ENCODE measurements at regions not wholly inside any gene's neighbourhood (a gene's known extent, or its start where the extent isn't known, plus 50 kb on each side); places are given as distances from the start of the nearest gene placed in this dataset.
"Not testable (repeated sequence)": the region's sequence is repeated elsewhere in the genome, so short reads cannot be mapped to it uniquely, and the experiment has no call there.

DNA sequence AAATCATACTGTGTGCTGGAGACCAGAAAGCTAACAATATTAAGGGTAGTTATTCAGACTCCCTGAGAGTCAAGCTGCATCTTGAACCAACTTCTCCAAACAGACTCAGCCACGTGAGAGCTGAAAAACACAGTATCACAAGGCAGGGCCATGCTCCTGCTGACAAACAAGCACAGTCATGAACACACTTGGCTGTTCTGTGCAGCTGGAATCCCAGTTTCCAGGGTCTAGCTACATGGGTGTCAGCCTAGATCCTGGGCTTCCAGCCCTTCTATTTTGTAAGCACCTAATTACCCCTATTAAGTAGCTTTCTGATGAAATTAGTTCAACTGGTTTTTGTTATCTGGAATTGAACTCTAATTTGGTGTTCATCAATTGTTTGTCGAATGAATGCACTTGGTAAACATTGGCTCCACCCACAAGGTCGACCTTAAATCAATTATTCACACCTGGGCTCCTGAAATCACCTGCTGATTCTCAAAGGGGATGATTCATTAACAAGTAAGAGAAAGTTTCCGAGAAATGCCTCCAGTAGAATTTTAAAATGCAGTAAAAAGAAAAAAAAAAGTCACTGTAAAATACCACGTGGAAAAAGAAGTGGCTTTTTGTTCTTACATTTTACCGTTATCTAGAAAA lies 179.3 kb downstream of the ZC3H11B start:
- no peak for DNase-seq (ENCODE audit: low read depth)

DNA sequence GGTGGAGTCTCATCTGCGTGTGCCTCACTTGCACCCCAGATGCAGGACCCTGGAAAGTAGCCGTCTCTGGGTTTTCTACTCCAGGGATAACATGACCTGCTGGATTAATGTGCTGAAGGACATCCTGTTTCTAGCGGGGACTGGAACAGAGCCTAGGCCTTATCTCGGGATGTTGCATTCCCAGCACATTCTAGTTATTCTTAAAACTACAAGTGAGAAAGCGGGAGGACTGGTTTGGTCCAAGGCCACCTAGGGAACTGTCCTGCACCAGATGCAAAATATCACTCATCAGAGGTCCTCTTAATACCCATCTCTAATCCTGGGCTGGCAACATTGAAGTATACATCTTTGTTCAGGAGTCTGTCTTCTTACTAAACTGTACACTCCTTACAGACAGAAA lies 179.9 kb downstream of the ZC3H11B start:
- DNase-seq (ENCODE audit: low read depth), result no peak

DNA sequence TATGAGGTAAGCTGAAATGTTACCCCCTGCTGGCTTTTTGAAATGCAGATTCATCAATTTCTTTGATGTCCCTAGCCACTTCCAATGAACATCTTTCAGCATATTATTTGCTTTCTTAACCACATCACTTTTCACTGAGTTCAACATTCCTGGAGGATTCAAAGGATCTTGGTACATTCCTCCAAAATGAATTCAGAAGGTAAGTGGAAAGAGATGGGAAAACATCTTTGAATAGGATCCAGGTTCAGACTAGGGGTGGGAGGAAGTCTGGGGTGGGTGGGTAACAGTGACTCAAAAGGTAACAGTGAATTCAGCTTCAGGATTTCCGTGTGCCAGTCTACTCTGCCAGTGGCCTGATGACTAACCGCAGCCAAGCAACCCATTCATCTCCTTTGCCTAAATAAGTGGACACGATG lies 180.7 kb downstream of the ZC3H11B start:
- no peak for DNase-seq (ENCODE audit: low read depth)

DNA sequence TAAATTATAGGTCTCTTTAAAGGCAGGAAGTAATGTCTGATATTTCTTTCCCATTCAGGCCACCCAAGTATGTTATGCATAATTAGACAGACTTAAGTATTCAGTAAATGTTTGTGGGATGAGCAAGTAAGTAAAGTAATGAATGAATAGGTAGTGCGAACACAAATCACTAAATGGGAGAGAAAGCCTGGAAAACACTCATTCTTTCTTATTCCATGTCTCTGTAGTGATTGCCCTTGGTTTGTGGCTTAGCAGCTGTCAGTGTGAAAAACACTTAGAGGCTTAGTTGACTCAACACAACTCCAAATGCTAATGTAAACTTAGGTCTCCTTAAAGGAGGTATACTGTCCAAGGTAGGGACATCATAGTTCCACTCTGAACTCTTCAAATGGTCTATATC lies 182.5 kb downstream of the ZC3H11B start:
- DNase-seq (ENCODE audit: low read depth), result no peak

DNA sequence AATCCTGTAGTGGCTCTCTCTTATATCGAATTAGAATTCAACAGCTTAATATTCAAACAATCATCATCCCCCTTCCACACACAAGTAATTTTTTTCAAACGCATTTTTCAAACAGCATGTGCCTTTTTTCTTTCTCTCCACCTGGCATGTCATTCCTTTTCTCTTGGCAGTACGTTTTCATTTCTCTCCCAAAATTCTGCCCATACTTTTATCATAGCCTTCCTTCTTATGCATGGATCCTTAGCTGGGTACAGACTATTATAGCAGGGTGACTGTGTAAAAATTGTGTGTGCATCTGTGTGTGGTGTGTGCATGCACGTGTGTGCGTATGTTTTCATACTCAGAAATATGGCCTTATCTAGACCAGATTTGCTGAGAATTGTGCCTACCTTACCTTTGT lies 184.3 kb downstream of the ZC3H11B start:
- no peak for DNase-seq (ENCODE audit: low read depth)

DNA sequence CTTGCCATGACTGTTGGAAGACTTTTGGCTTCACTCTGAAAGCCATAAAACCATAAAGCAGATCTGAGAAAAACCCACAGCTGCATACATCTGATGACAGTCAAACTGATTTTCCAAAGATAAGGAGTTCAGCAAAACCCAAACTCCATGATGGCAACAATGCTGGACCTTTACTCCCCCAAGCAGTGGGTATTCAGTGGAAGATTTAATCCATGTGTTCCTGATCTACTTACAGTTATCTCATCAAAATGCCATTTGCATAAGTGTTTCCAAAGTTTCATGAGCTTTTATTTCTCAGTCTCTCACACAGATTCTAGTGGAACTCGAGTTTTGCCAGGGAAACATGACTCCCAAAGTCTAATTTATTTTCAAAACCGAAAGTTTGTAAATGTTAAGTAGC lies 184.9 kb downstream of the ZC3H11B start:
- DNase-seq (ENCODE audit: low read depth), result no peak

DNA sequence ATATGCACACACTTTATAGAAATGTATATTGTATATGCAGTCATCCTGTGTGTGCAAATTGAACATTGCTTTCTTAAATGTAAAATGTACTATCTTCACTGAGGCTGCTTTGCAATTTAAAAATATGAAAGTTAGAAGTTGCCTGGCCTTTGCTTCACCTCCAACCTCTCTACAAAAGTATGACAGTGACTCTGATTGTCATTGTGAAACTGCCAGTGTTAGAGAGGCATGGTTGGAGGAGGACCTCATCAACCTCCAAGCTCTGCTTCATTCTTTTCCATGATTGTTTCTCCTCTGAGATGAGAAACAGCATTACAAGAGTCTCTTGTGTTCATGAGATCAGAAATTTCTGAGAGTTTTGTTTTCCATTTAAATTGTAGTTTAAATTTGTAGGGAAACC lies 185.5 kb downstream of the ZC3H11B start:
- no peak for DNase-seq (ENCODE audit: low read depth)

DNA sequence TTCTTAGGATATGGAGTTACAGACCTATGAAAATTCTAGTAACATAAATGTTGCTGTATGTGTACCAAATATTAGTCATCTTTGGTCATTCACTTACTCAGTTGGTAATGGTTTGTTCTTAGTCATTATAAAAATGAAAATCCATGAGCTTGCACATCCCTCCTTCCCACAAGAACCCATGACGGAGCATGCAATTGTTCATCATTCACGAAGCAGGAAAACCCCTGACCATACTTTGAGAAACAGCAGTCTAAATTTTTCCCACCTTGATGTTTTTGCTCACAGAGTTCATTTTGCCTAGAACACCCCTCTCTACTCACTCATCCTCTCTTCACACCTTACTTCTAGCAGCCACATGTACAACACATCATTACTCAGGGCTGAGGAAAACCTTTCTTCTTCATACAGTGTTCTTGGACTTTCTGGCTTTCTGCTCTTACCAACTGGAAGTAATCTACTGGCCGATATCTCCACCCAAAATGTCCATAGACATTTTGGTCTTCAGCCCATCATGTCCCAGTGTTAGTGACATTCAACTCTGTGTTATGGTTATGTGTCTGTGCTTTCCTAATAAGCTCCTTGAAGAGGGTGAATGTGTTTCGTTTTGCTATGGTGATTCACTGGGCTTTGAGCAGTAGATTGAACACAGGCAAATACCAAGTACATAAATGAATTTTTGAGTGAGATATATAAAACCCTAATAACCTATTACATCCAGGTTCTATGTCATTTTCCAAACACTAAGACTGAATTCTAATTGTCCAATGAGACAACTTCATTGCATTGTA lies 189.9 kb downstream of the ZC3H11B start:
- no peak for DNase-seq (ENCODE audit: low read depth)

DNA sequence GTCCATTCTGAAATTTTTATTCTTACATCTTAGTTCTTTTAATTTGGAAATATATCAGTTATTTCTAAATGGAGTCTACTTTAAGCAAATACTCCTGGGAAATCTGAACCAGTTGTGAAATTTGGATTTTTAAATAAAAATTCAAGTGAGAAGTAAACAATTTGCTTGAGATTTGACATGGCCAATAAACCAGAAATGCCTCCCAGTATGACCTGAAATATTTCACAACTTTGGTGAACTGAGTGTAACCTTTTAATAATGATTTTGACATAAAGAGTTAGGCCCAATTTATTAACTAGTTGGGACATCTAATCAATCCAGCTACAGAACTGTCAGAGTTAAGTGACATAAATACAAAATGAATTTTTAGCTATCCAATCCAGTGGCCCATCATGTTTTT lies 192.0 kb downstream of the ZC3H11B start:
- DNase-seq (ENCODE audit: low read depth), result no peak

DNA sequence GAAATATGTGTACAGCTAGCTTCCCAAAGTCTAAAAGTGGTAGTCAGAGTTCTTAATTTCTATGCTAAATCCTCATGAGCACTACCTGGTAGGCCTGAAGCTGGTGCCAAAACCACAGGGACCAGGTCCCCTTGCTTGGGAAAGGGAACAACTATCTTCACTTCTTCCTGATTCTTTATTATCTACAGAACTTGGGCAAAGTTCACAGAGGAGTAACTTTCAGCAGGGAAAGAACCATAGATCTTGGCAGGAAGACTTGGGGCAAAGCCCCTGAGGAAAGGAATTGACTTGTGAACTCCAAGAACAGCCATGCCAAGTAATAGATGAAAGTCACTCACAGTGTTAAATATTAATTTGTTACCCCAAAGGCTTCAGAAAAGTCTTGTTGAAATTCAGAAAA lies 193.0 kb downstream of the ZC3H11B start:
- DNase-seq (ENCODE audit: low read depth), result no peak

DNA sequence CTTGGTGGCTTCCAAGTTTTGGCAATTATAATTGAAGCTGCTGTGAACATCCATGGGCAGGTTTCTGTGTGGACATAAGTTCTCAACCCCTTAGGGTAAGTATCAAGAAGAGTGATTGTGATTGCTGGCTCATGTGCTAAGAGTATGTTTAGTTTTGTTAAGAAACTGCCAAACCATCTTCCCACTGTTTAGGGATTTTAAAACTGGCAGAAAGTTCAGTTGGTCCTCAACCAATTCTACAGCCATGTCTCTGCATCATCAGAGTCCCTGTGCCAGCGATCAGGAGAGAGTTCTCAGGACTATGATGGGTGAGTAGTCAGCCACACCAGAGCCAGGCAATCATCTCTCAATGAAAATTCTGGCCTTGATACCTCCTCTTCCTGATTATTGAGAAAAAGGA lies 193.8 kb downstream of the ZC3H11B start:
- no peak for DNase-seq (ENCODE audit: low read depth)

DNA sequence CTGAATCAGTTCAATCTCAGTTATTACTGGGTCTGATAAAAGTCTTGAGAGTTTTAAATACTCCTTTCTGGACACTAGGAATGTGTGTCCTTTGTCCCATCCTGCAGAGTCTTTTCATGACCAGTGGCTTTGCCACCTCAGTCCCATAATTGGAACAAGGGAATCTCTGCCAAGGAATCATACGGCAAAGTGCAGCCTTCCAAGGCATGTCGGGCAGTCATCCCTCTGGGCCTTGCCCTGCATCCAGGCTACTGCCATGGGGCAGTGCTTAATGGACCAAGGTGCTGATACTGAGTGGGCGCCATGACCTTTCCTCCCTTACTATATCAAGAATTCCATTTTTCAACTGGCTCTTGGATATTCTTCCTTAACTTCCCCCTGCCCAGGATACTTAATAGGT lies 195.3 kb downstream of the ZC3H11B start:
- DNase-seq (ENCODE audit: low read depth), result no peak

DNA sequence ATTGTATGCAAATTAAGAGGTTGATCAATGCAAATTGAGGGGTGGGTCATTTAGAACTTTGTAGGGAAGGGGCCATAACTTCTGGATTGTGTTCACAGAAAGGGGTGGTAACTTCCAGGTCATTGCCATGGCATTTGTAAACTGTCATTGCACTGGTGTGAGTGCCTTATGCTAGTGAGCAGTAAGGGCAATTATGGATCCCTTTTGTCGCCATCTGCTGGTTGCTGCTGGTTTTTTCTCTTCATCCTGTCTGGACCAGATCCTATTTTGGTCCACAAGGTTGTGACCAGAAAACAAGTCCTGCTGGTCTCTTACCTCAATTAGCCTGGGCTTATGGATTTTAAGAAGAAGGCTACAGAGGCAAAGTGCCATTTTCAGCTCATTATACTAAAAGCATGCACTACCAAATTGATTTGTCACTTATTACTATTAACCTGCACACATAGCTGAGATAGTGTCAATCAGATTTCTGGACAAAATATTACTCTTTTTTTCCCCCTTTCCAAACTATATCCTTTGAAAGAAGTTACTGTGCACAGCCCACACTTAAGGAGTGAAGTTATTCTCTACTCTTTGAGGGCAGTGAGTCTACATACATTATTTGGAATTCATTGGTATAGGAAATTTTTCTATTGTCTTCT lies 196.2 kb downstream of the ZC3H11B start:
- DNase-seq (ENCODE audit: low read depth), result peak; percentile 44

DNA sequence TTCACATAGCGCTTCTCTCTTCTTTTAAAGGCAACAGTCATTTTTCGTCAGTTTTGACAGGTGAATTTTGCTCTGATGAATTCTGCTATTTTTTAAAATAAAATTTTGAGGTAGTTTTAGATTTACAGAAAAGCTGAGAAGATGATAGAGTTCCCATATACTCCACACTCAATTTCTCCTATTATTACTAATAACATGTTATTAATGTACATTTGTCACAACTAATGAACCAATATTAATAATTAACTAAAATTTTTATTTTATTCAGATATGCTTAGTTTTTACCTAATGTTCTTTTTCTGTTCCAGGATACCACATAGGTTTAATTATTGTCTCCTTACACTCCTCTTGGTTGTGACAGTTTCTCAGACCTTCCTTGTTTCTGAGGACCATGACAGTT lies 197.0 kb downstream of the ZC3H11B start:
- no peak for DNase-seq (ENCODE audit: low read depth)

DNA sequence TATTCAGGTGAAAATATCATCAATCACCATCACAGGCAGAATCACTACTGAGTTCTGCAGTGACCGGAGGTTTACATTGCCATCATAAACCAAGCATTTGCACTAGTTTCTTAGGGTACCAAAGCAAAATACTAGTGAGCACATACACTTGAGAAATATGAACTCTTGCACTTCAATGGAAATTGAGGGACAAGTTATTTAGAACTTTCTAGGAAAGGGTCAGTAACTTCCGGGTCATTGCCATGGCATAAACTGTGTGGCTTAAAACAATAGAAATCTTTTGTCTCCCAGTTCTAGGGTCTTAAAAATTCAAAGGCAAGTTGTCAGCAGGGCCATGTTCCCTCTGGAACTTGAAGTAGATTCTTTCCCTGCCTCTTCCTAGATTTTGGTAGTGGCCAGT lies 197.5 kb downstream of the ZC3H11B start:
- DNase-seq (ENCODE audit: low read depth), result no peak

DNA sequence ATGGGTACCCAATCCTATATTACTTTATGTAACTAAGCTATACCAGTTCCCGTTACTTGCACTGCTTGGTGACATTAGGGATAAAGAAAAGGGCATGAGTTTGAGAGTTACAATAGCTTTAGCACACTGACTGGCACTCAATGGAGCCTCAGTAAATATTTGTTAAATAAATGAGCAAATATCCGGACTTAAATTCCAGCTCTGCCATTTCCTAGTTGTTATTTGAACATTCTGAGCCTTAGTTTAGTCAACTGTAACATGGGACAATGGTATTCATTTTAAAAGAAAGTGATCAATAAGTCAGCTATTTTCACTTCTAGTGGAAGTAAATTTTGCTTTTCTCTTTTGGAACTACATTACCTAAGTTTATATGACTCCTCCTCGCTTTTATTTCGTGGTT lies 198.7 kb downstream of the ZC3H11B start:
- no peak for DNase-seq (ENCODE audit: low read depth)

DNA sequence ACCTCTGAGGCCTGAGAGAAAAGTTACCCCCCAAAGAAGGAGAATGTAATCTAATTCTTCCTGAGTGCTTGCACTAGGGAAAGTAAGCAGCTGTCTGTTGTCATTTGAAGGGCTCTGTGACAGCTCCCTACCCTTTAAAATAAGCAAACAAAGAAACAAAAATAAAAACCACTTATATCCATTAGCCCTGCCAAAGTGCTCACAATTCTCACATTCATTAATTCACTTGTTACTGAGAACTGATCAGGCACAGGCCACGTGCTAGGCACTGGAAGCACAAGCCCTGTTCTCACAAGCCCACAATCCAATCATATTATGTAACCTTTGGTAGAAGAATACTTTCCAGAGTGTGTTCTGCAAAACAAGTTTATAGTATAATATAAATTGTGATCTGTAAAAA lies 199.4 kb downstream of the ZC3H11B start:
- no peak for DNase-seq (ENCODE audit: low read depth)

DNA sequence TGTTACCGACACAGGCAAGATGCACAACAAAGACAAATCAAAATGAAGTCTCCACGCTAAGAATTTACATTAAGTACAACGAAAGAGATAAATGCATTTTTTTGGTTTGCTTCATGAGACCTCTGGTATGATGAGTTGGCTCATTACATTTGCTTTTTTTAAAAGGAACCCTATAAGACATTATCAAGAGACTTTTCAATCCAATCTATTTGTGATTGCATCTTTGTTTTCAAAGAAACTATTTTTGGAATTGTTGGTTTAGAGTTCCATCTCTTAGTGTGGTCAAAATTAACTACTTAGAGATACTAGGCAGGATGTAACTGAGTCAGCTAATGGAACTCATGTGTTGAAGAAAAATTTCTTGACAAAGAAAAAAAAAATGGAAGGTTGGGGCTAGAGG lies 200.1 kb downstream of the ZC3H11B start:
- no peak for DNase-seq (ENCODE audit: low read depth)

DNA sequence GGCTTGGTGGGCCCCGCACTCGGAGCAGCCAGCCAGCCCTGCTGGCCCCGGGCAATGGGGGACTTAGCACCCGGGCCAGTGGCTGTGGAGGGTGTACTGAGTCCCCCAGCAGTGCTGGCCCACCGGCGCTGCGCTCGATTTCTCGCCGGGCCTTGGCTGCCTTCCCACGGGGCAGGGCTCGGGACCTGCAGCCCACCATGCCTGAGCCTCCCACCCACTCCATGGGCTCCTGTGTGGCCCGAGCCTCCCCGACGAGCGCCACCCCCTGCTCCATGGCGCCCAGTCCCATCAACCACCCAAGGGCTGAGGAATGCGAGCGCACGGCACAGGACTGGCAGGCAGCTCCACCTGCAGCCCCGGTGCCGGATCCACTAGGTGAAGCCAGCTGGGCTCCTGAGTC lies 202.2 kb downstream of the ZC3H11B start:
- not testable (repeated sequence) for DNase-seq (ENCODE audit: low read depth)

DNA sequence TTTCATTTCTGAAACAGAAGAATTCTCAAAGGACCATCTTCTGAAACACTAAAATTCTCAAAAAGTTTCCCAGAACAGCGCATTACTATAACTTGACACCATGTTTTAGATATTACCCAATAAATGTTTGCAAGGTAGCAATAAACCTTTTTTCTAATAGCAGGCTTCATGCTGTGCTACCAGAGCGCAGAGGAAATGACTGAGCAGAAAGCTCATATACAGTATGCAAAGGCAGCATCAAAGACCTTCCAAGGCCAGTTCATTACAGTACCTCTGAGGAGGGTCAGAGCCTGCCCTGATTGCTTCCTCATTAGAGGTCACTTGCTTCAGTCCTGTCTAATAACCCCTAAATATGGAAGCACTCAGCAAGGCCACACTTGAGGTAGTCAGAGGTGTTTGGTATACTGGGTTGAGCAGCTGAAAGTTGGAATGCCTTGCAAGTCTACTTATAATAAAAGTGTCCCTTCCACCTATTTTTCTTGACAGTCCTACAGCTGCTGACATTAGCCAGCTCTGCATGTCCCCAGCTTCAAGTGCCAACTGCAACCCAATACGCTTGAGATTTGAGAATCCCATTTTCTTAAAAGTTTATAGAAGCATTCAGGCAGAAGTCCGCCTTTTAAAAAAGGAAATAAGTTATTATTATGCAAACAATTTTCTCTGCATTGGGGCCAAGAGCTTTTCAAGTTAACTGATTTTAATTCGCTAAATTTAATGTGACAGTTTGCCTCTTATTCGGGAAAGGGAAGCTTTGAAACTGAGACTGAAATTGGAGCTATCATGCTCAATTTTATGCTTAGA lies 207.2 kb downstream of the ZC3H11B start:
- no peak for DNase-seq (ENCODE audit: low read depth)

DNA sequence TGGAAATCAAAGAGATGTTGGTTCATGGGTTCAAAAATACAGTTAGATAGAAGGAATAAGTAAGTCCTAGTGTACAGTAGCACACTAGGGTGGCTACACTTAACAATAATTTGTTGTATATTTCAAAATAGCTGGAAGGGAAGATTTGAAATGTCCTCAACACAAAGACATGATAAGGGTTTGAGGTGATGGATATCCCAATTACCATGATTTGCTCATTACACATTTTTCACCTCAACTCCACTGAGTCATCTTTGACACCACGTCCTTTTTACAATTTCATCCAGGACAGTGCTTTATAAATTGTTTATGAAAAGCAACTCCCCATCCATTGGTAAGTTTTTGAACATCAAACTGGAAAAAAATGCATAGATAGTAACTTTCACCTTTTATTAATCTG lies 208.3 kb downstream of the ZC3H11B start:
- no peak for DNase-seq (ENCODE audit: low read depth)

DNA sequence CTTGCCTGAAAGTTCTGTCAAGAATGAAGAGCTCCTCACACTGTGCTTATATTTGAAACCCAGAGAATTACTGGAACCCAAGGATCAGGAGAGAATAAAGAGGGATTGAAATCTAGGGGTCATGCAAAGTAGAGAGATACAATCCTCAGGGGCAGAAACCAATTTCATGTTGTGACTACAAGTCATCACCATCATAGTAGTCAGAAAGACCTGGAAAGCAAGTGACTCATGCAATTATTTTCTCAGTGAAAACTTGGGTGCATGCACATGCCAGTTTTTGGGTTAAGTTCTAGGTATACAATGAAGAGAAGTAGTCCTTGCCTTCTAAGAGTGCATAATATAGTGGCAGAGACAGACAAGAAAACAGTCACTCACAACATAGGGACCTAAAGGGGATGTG lies 210.0 kb downstream of the ZC3H11B start:
- DNase-seq (ENCODE audit: low read depth), result no peak
